SU-DHL-6 (cell line): ENCODE measurements at regions not wholly inside any gene's neighbourhood (a gene's known extent, or its start where the extent isn't known, plus 50 kb on each side); places are given as distances from the start of the nearest gene placed in this dataset.

ENCODE experiments used
- EZH2phosphoT487 ChIP-seq: fragments of 200-600 bp; sonication (generic), shearing (Covaris generic); conservative IDR thresholded peaks from 2 replicates; pipeline ENCODE4 v1.6.1; 2018; ENCODE audit warnings: mild to moderate bottlenecking, antibody characterized with exemption, low read length, moderate library complexity, mixed read lengths
- TF ChIP-seq, protein P1 (sequence below): fragments of 200-600 bp; sonication (generic); IDR thresholded peaks from one replicate; pipeline ENCODE4 v1.5.1; 2017; ENCODE audit warnings: antibody characterized with exemption, mild to moderate bottlenecking, low read length, moderate library complexity; ENCODE audit not compliant: insufficient read depth, poor library complexity, severe bottlenecking

DNA sequence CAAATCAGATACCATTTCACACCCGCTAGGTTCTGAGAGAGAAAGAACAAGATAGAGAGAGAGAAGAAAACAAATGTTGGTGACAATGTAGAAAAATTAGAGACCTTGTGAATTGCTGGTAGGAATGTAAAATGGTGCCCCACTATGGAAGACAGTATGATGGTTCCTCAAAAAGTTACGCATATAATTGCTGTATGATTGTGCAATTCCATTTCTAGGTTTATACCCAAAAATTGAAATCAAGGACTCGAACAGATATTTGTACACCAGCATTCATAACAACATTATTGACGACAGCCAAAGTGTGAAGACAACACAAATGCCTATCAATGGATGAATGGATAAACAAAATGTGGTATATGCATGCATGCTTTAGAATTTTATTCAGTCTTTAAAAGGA is 74.5 kb upstream of the MAP3K1 start:
- TF ChIP-seq, protein P1, sequence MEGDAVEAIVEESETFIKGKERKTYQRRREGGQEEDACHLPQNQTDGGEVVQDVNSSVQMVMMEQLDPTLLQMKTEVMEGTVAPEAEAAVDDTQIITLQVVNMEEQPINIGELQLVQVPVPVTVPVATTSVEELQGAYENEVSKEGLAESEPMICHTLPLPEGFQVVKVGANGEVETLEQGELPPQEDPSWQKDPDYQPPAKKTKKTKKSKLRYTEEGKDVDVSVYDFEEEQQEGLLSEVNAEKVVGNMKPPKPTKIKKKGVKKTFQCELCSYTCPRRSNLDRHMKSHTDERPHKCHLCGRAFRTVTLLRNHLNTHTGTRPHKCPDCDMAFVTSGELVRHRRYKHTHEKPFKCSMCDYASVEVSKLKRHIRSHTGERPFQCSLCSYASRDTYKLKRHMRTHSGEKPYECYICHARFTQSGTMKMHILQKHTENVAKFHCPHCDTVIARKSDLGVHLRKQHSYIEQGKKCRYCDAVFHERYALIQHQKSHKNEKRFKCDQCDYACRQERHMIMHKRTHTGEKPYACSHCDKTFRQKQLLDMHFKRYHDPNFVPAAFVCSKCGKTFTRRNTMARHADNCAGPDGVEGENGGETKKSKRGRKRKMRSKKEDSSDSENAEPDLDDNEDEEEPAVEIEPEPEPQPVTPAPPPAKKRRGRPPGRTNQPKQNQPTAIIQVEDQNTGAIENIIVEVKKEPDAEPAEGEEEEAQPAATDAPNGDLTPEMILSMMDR, result no peak
- no peak for TF ChIP-seq EZH2phosphoT487
